Esophagus squamous epithelium (tissue), 5 donors: ENCODE measurements at regions not wholly inside any gene's neighbourhood (a gene's known extent, or its start where the extent isn't known, plus 50 kb on each side); places are given as distances from the start of the nearest gene placed in this dataset.

Experiments
- DNase-seq: peaks from one replicate; lab custom pipeline; 2025; lab: John Stamatoyannopoulos, UW
- H3K27ac ChIP-seq, 4 donors: fragments of 200-600 bp; sonication (generic); one replicate each; pipeline ENCODE4 v1.5.1; 2016 to 2019; ENCODE audit warnings: mild to moderate bottlenecking in 1 of 4
- H3K27me3 ChIP-seq, 4 donors: fragments of 200-600 bp; sonication (generic); 1 replicate in 3 of 4; 2 replicates in 1 of 4; pipeline versions ENCODE4 v1.5.1 to v1.6.0; 2017 to 2021; ENCODE audit warnings: antibody characterized with exemption in 1 of 4
- H3K36me3 ChIP-seq, 3 donors: fragments of 200-600 bp; sonication (generic); one replicate each; pipeline ENCODE4 v1.5.1; 2016 to 2019
- H3K4me1 ChIP-seq, 3 donors: fragments of 200-600 bp; sonication (generic); one replicate each; pipeline ENCODE4 v1.5.1; 2017 to 2019
- H3K4me3 ChIP-seq, 4 donors: fragments of 200-600 bp; sonication (generic); 1 replicate in 3 of 4; 2 replicates in 1 of 4; pipeline ENCODE4 v1.5.1; 2016 to 2019; ENCODE audit warnings: mild to moderate bottlenecking in 2 of 4, moderate library complexity in 1 of 4
- H3K9me3 ChIP-seq, 3 donors: fragments of 200-600 bp; sonication (generic); one replicate each; pipeline ENCODE4 v1.5.1; 2016 to 2019
- POLR2A ChIP-seq, 4 donors: fragments of 450-650 bp; IDR thresholded peaks; one replicate each; pipeline ENCODE4 v1.6.1; 2017; ENCODE audit warnings: antibody characterized with exemption in 4 of 4, mild to moderate bottlenecking in 4 of 4, moderate library complexity in 3 of 4
- WGBS, 2 donors: methylation state at CpG; one replicate each; pipeline ENCODE4 v1.1.5; 2018; 5-methylcytosine and 5-hydroxymethylcytosine counted together
- intact Hi-C: fragments of 100-400 bp; cut with DNase I; formaldehyde crosslinking; loops from one replicate; pipeline ENCODE4 v1.15.0; 2022
- TF ChIP-seq, protein P1 (sequence below), 6 experiments: fragments of 450-650 bp in 4 of 6; fragments of 200-600 bp in 2 of 6; sonication (generic) in 2 of 6; IDR thresholded peaks; one replicate each; pipeline ENCODE4 v1.5.1; 2016 to 2019; ENCODE audit warnings: antibody characterized with exemption in 6 of 6, mild to moderate bottlenecking in 4 of 6, moderate library complexity in 4 of 6
- donor health status: DM: yes; HTN: yes; CAD: no.

DNA sequence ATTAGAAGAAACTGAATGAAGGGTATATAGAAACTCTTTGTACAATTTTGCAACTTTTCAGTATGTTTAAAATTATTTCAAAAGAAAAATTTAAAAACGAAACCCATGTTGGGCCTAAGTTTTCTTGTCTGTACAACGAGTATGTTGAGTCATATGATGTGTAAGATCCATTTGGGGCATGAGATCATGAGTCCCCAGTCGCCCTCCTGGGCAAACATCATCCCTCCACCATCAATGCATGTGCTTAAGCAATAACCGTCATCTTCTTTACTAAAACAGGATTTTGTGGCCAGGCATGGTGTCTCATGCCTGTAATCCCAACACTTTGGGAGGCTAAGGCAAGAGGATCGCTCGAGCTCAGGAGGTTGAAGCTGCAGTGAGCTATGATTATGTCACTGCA, 54.2 kb upstream of the CDCA7L start:
- intact Hi-C loops, result no loop called here
- H3K9me3 ChIP-seq, result no peaks in the 10 kb centered on the region
- DNase-seq, result no peak
- H3K4me1 ChIP-seq, result peaks cover 0 to 13% (median 0%) of the 10 kb centered on the region in 3 donors
- no peak overlapping the region for H3K4me3 ChIP-seq
- no peaks in the 10 kb centered on the region for H3K36me3 ChIP-seq
- H3K27ac ChIP-seq, result no peak overlapping the region
- 49 to 64% methylated on average over 6 of the region's 6 CpGs for WGBS, 2 donors
- no peak for TF ChIP-seq POLR2A (IDR thresholded peaks at IDR 0.05)
- TF ChIP-seq, protein P1, sequence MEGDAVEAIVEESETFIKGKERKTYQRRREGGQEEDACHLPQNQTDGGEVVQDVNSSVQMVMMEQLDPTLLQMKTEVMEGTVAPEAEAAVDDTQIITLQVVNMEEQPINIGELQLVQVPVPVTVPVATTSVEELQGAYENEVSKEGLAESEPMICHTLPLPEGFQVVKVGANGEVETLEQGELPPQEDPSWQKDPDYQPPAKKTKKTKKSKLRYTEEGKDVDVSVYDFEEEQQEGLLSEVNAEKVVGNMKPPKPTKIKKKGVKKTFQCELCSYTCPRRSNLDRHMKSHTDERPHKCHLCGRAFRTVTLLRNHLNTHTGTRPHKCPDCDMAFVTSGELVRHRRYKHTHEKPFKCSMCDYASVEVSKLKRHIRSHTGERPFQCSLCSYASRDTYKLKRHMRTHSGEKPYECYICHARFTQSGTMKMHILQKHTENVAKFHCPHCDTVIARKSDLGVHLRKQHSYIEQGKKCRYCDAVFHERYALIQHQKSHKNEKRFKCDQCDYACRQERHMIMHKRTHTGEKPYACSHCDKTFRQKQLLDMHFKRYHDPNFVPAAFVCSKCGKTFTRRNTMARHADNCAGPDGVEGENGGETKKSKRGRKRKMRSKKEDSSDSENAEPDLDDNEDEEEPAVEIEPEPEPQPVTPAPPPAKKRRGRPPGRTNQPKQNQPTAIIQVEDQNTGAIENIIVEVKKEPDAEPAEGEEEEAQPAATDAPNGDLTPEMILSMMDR (IDR thresholded peaks at IDR 0.05), result no peak
- H3K27me3 ChIP-seq, result no peaks in the 10 kb centered on the region

DNA sequence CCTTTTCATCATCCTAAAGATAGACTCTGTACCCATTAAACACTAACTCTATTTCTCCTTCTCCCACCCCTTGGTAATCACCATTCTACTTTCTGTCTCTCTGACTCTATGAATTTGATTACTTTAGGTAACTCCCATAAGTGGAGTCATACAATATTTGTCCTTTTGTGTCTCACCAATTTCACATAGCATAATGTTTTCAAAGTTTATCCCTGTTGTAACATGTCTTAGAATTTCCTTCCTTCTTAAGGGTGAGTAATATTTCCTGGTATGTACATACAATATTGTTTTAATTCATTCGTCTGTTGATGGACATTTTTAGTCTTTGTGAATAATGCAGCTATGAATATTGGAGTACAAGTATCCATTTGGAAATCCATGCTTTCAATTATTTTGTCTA, 50.9 kb upstream of the CDCA7L start:
- Histone ChIP-seq H3K27me3 (no peaks in the 10 kb centered on the region), H3K27ac (no peak overlapping the region), H3K4me1 (peaks cover 0 to 13% (median 0%) of the 10 kb centered on the region in 3 donors), H3K4me3 (no peak overlapping the region), H3K9me3 (no peaks in the 10 kb centered on the region), H3K36me3 (no peaks in the 10 kb centered on the region)
- DNase-seq, result no peak
- intact Hi-C loops, result no loop called here
- TF ChIP-seq, protein P1 (IDR thresholded peaks at IDR 0.05), result no peak
- WGBS, 2 donors, result 22 to 39% methylated on average over 1 of the region's 1 CpG
